Keratinocyte (primary cell): ENCODE measurements at regions not wholly inside any gene's neighbourhood (a gene's known extent, or its start where the extent isn't known, plus 50 kb on each side); places are given as distances from the start of the nearest gene placed in this dataset.

Experiments used
- EZH2 ChIP-seq: IDR thresholded peaks from one replicate; pipeline ENCODE4 v1.6.1; 2012; ENCODE audit warnings: inconsistent platforms, mild to moderate bottlenecking, low read length, moderate library complexity
- TF ChIP-seq, protein P1 (sequence below), 3 experiments: IDR thresholded peaks in 1 of 3; conservative IDR thresholded peaks in 1 of 3; optimal IDR thresholded peaks in 1 of 3; 2 replicates in 2 of 3; 3 replicates in 1 of 3; pipeline versions ENCODE3 to v1.5.1; 2011; ENCODE audit warnings: low read length in 3 of 3, mild to moderate bottlenecking in 3 of 3, moderate library complexity in 2 of 3, control low read depth in 1 of 3, inconsistent platforms in 1 of 3; ENCODE audit not compliant: insufficient read depth in 2 of 3; ENCODE audit errors: extremely low read depth in 1 of 3

DNA sequence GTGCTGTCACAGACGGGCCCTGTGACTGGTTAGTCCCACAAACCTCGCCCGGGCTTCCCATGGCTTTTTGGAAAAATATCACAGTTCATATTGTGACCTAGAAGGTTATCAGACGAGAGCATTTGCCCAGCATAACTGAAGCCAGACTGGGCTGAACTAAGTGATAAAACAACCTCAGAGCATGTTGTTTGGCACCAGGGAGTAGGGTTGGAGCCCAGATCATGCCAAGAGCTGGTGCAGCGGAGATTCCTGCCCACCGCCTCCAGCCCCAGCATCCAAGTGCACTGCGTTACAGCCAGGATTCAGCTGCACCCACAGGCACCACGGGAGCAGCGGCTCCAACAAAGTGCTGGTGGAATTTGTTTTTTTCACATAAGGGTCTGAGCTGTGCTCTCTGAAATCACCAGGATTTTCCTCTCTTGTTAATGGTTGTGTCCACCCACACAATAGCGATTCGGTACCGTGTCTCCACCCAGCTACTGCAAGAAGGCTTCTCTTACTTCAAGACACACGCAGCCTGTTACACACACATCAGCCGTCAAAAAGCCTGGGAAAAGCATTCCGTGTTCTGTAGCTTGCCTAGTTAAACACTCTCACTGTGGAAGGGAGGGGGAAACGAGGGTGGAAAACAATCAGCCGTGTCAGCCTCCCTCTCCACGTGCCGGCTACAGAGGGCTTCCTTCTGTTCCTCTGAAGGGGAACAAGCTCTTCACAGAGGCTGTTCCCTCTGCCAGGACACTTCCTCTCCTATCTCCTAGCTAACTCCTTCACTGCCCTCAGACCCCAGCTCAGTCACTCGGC, 273.8 kb downstream of the C16orf95 start:
- TF ChIP-seq EZH2, result no peak
- TF ChIP-seq, protein P1, sequence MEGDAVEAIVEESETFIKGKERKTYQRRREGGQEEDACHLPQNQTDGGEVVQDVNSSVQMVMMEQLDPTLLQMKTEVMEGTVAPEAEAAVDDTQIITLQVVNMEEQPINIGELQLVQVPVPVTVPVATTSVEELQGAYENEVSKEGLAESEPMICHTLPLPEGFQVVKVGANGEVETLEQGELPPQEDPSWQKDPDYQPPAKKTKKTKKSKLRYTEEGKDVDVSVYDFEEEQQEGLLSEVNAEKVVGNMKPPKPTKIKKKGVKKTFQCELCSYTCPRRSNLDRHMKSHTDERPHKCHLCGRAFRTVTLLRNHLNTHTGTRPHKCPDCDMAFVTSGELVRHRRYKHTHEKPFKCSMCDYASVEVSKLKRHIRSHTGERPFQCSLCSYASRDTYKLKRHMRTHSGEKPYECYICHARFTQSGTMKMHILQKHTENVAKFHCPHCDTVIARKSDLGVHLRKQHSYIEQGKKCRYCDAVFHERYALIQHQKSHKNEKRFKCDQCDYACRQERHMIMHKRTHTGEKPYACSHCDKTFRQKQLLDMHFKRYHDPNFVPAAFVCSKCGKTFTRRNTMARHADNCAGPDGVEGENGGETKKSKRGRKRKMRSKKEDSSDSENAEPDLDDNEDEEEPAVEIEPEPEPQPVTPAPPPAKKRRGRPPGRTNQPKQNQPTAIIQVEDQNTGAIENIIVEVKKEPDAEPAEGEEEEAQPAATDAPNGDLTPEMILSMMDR (optimal IDR thresholded peaks at IDR 0.05 in 1 of 3, IDR thresholded peaks at IDR 0.05 in 1 of 3, conservative IDR thresholded peaks at IDR 0.05 in 1 of 3; ENCODE audit: extremely low read depth in 1 of 3, insufficient read depth in 2 of 3, low read length in 3 of 3), result no peak
